ENCODE measurements at regions not wholly inside any gene's neighbourhood (a gene's known extent, or its start where the extent isn't known, plus 50 kb on each side); places are given as distances from the start of the nearest gene placed in this dataset.

DNA sequence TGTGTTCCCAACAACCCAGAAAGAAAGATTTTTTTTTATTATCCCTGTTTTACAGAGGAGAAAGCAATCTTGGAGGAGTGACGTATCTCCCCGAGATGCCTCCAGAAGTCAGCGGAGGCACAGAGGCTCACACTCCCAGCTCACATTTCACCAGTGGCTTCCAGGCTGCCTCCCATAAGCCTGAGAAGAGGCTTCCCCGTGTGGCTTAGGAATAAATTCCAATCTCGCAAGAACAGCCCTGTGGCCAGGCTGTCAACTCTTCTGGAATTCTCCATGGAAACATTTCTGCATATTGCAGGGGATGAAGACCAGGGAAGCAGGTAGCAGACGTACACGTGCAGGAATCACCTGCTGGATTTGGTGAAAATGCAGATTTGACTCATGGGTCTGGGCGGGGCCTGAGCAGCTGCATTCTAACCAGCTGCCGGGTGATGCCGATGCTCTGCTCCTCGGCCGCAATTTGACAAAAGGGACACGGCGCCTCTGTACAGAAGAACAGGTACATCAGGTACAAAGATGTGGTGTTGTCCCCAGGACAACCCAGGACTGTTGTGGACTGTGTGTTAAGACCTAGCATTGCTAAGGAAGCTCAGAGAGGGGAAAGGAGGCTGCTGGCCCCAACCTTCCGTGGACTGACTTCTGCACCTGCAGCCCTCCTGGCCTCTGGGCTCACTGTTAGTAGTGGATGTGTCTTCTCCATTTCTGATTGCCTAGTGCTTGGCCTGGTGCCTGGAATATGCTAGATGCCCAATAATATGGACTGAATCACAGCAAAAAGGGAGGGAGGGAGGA is 114.2 kb upstream of the ID2 start:
- no peak for TF ChIP-seq CTCF (conservative IDR thresholded peaks at IDR 0.05; ENCODE audit: low read length)
- no peak for TF ChIP-seq EZH2phosphoT487 (IDR thresholded peaks at IDR 0.05; ENCODE audit: borderline replicate concordance)

All from Loucy (cell line).